ENCODE measurements at regions not wholly inside any gene's neighbourhood (a gene's known extent, or its start where the extent isn't known, plus 50 kb on each side); places are given as distances from the start of the nearest gene placed in this dataset.
A peak's percentile ranks its signal among the peaks of the same experiment; 100 is the strongest.

DNA sequence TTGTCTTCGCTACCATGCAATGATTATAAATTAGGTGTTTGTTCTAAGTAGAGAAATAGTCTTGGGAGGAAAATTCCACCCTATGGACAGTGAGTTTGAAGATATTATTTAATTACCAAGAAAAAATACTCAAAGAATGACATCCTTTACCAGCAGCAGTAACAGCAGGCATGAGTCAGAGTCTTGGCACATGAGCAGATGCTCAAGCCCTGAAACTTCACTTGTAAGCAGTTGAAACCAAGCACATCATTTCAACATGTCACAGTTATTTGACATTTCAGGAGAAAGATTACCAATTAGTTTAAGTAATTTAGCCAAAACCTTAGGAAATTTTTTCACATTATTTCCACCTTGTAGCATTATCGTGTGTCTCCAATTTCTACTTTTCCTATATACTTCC lies 99.2 kb downstream of the C12orf50 start:
- no peak for DNase-seq

DNA sequence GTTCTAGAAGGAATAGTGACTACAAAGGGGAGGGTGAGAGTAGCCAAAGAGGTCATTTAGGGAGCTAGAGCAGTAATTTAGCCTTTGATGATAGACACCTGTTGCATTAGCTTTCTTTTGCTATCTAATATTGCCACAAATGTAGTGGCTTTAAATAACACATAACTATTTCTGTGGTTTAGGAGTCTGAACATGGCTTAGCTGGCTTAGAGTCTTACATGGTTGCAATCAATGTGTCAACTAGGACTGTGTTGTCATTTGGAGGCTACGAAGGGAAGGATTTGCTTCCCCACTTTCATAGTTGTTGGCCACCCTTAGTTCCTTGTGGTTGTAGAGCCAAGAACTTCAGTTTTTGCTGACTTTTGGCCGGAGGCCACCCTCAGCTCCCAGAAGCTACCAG lies 99.9 kb downstream of the C12orf50 start:
- no peak for DNase-seq

DNA sequence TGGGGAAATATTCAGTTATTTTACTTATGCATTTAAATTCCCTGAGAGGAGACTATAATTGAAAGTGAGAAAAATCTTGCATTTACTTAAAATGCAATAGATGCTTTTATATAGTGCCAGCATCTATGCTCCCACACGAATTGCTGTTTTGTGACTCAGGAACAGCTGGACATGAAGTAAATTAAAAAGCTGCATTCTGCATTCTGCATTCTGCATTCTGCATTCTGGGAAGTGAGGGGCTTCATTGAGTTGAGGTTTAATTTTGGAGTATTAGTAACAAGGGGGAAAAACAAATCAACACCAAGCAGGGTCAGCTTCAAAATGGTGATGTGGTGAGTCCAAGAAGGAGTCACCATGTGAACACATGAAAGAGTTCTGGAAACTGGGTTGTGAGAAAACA lies 101.2 kb downstream of the C12orf50 start:
- DNase-seq, result no peak

DNA sequence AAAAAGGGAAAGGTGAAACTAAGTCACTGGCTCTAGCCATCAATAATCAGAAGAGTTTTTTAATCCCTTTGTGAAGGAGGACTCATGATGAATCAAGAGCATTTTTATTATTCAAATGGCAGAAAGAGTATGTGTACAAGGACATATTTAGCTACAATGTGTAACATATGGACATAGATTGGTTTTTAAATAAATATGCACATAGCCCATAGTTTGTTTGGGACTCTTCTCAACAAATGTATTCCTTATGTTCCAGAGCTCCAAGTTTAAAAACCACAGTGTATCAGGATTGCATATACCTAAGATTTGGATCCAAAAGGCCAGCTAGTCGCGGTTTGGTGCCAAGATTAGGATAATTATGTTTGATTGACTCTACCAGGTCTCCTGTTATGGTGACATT lies 104.2 kb downstream of the C12orf50 start:
- no peak for DNase-seq

DNA sequence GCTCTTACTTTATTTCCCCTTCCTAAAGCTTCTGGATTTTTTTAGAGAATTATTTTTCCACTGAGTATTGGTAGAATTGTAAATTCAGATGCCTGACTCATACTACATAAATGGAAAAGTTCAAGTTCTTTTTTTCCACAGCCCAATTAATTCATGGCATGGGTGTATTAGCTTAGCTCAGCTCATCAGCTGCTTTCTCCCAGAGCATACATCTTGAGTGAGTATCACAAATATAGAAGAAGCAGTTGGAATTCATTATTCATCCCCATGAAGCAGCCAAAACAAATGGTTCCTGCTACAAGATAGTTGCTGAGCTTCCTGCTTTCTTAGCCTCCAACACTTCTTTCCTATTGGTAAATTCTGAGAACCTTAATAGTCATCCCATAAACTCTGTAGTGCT lies 105.1 kb downstream of the C12orf50 start:
- no peak for DNase-seq

- DNase-seq, result no peak
Observed at GRCh38 chr12:87923361-87923760, 105.8 kb downstream of the C12orf50 start.

DNA sequence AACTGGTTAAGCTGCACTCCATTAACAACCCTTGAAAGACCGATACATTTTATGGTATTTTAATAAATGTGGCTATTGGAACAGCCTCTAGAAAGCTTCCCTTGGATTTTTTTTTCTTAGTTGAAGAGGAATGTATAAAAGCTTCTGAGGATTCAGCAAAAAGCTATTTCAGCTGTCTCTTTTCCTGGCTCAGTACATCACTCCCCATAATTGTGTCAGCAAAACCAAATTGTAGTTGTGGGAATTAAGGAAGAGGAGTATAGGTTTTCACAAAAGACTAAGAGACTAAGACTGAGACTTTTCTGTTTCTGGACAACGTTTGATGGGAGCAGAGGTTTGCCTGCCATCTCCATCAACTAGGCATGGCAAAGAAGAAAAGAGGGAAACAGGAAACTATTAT lies 106.5 kb downstream of the C12orf50 start:
- DNase-seq, result no peak

GRCh38 chr12:87921621-87922020 lies 107.6 kb downstream of the C12orf50 start:
- DNase-seq, result no peak

GRCh38 chr12:87920139-87920538 lies 109.1 kb downstream of the C12orf50 start:
- no peak for DNase-seq

DNA sequence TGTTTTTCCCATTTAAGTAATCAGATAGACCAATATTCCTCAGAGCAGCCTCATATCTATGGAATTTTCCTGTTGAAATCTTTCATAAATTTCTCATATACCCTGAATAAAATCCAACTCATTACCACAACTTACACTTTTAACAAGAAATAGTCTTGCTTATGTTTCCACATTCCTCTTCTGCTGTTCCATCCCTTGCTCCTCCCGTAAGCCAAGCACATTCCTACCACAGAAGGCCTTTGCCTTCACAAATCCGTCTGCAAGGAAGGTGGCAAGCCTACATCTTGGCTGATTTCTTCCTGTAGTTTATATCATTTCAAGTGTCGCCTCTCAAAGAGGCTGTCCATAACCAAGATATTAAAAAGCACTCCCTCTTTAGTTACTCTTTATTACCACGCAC lies 127.7 kb downstream of the C12orf50 start:
- no peak for DNase-seq

GRCh38 chr12:87897662-87898061 lies 131.5 kb downstream of the C12orf50 start:
- no peak for DNase-seq

DNA sequence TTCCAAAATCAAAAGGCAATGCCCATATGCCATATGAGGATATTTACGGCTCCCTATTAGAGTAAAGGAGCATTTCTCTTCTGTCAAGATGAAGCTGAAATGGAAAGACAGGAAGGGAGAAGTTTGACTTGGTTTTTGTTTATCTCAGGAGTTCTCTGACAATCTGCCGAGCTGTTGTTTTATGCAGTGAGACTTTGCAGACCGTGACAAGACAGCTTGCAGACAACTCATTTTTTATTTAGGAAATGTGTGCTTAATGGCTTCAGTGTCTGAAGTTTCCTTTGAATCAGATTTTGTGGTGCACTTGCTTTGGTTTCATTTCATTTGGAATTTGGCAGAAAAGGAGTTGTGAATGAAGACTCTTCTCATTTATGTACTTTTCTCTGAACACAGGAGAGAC lies 145.4 kb downstream of the C12orf50 start:
- DNase-seq, result no peak

GRCh38 chr12:87879141-87879540 lies 150.1 kb downstream of the C12orf50 start:
- no peak for DNase-seq

DNA sequence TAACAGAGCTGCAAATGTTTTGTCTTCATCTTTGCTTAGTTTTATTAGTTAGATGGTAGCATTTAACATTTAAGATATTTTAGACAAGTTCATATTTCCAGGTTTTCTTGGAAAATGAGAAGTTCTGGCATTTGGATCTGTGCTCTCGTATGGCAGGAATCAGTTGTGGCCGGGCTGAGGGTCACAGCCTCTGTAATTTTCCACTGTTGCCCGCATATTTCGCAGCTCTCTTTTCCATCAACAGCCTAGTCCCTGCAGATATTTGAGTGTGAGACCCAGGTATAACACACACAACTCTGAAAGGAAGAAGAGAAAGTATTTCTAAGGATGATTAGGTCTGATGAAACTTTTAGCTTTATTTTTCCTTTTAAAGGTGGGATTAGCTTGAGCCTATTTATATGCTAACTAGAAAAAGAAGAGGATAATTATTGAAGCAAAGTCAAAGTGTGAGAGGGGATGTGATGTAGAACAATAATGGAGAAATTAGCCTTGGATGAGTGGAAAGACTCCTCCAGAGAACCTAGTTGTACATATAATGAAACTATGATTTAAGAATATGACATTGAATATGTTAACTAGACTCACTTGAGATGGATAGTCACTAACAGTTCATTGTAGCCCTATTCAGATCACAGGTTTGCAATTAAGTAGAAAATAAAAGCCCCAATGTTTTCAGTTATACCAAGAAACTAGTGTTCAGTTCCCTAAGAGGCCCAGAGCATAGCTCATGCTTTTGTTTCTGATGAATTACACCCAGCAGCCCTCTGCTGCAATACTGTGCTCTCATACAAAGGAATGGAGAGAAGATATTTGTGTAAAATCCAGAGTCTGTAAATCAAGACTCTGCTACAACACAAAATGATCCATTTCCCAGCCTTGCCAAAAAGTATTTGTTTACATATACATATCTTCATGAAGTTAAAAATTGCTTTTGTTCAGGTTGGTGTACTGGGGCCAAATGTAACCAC lies 158.4 kb downstream of the C12orf50 start:
- no peak for DNase-seq

- no peak for DNase-seq
Observed at GRCh38 chr12:87870061-87870460, 159.1 kb downstream of the C12orf50 start.

DNA sequence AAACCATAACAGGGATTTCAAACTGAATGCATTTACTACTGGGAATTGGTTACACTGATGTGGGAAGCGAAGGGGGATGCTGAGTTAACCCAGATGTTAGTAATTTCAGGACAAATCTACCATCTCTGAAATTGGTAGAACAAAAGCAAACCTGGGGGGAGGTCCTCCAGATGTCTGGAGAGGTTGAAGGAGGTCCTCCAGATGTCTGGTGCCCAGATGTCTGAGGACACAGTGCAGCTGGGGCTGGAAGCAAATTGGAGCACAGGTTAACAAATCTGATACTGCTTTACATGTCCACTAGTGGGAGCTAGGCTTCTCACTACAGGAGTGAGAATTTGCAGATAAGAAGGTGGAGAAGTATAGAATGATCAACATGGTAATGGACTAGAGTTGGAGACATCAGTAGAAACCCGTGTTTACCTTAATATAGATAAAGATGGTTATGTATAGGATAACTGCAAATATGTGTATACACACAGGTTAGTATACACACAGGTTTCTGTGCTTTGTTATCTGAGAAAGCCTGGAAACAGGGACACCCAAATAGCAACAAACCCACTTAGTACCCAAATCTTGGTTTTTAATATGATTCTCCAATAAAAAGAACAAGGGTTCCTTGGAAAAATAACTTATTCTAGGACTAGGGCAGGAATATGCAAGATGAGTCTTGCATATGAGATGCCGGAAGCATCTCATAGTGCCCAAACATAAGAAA lies 162.5 kb downstream of the C12orf50 start:
- peak; percentile 51 for DNase-seq

DNA sequence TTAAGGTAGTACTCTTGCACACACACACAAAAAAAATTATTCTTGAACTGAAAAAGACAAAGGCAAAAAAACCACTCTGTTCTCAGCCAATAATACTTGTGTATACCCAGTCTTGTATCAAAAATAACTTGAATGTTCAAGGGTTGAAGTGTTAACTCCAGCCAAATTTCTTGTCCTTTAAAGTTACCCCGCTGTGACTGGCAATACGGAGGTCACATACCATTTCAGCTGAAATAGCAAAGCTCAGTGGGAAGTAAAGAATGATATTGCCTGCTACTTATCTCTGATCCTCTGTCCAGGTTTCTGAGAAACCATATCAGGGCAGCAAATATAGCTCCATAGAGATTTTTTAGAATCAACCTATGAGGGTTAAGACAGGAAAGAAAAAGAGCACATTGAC lies 167.4 kb downstream of the C12orf50 start:
- DNase-seq, result no peak

- no peak for DNase-seq
Observed at GRCh38 chr12:87853448-87854003, 175.7 kb downstream of the C12orf50 start.

GRCh38 chr12:87849074-87849473 lies 180.1 kb downstream of the C12orf50 start:
- DNase-seq, result no peak

DNA sequence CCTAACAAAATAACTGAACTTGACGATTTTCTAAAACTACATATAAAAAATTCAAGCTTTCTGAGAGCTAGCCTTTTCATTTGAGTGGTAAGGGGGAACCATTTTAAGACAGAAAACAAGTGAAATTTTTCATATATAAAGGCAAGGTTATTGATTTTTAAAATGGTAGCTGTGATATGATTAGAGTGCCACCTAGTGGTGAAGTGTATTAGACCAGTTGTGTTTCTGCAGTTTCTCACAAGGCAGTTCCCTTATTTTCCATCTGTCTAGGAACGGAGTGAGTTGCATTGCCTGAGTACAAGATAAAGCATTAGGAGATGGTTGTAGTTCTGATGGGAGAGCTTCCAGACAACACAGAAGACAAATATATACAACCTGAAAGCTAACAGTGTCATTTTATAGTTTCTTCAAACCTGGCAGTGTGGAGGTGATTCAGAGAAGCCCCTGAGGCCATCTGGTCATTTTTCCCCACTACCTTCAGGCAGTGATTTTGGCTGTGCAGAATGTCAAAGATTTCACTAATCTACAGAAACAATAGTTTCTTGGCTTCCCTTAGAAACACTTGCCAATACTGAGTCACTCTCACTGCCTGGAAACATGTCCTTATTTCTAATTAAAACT lies 180.8 kb downstream of the C12orf50 start:
- peak; percentile 81 for DNase-seq

DNA sequence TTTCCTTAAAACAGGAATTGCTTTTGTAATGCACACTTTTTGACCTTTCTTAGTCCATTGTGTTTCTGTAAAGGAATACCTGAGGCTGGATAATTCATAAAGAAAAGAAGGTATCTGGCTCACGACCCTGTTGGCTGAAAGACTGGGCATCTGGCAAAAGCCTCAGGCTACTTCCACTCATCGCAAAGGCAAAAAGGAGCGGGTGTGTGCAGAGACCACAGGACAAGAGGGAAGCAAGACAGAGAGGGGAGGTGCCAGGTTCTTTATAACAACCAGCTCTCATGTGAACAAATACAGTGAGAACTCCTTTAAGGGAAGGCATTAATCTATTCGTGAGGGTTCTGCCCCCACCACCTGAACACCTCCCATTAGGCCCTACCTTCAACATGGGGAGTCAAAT lies 182.1 kb downstream of the C12orf50 start:
- no peak for DNase-seq

GRCh38 chr12:87846045-87846444 lies 183.2 kb downstream of the C12orf50 start:
- no peak for DNase-seq

DNA sequence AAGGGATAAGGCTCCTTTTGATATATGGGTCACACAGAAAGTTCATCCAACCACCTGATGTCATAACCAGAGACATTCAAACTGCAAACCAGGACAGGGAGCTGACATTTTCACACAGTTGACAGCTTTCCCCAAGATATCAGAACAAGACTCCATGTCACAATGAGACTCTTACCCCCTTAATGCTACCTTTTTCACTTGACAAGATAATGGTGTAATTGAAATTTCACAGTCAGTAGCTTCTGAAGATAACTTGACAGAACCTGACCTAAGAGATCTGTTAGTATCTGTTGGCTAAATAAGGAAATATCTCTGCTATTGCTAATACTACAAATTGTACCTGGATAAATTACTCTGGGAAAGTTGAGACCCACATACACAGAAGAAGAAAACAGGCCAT lies 187.3 kb downstream of the C12orf50 start:
- no peak for DNase-seq
